Parathyroid adenoma (tissue), 2 donors: ENCODE measurements at regions not wholly inside any gene's neighbourhood (a gene's known extent, or its start where the extent isn't known, plus 50 kb on each side); places are given as distances from the start of the nearest gene placed in this dataset.

Source experiments
- H2AFZ ChIP-seq: fragments of 300-600 bp; sonication (generic); one replicate; pipeline ENCODE4 v1.7.0; 2017; ENCODE audit warnings: antibody characterized with exemption, mild to moderate bottlenecking
- H3K27ac ChIP-seq: fragments of 300-600 bp; sonication (generic); one replicate; pipeline ENCODE4 v1.7.0; 2017
- H3K27me3 ChIP-seq: fragments of 300-600 bp; sonication (generic); one replicate; pipeline ENCODE4 v1.7.0; 2017; ENCODE audit warnings: low read length; ENCODE audit not compliant: control insufficient read depth, insufficient read depth
- H3K36me3 ChIP-seq: fragments of 300-600 bp; sonication (generic); one replicate; pipeline ENCODE4 v1.7.0; 2017; ENCODE audit warnings: low read length; ENCODE audit not compliant: control insufficient read depth, insufficient read depth
- H3K4me1 ChIP-seq: fragments of 300-600 bp; sonication (generic); one replicate; pipeline ENCODE4 v1.7.0; 2017; ENCODE audit warnings: control low read depth
- H3K4me2 ChIP-seq: fragments of 300-600 bp; sonication (generic); one replicate; pipeline ENCODE4 v1.7.0; 2017; ENCODE audit warnings: low read length
- H3K4me3 ChIP-seq: fragments of 300-600 bp; sonication (generic); one replicate; pipeline ENCODE4 v1.7.0; 2017; ENCODE audit warnings: low read depth, low read length
- H3K79me2 ChIP-seq: fragments of 300-600 bp; sonication (generic); one replicate; pipeline ENCODE4 v1.7.0; 2017; ENCODE audit warnings: control low read depth
- H3K9ac ChIP-seq: fragments of 300-600 bp; sonication (generic); one replicate; pipeline ENCODE4 v1.7.0; 2017; ENCODE audit warnings: mild to moderate bottlenecking
- H3K9me3 ChIP-seq: fragments of 300-600 bp; sonication (generic); one replicate; pipeline ENCODE4 v1.7.0; 2017; ENCODE audit warnings: low read length; ENCODE audit not compliant: control insufficient read depth
- CTCF ChIP-seq: fragments of 300-600 bp; sonication (generic); IDR thresholded peaks from one replicate; pipeline ENCODE4 v1.7.0; 2017; ENCODE audit warnings: antibody characterized with exemption, mild to moderate bottlenecking
- donor health status: primary hyperparathyroidism.

GRCh38 chr13:95499811-95500712 is 52.5 kb upstream of the CLDN10 start:
- no peak overlapping the region for H3K27ac ChIP-seq
- no peaks in the 10 kb centered on the region for H3K36me3 ChIP-seq
- H2AFZ ChIP-seq = no peak overlapping the region
- TF ChIP-seq CTCF = no peak
- no peaks in the 10 kb centered on the region for H3K4me1 ChIP-seq
- H3K9ac ChIP-seq = no peak overlapping the region
- no peaks in the 10 kb centered on the region for H3K27me3 ChIP-seq
- H3K4me3 ChIP-seq = no peak overlapping the region
- H3K9me3 ChIP-seq = no peaks in the 10 kb centered on the region
- H3K4me2 ChIP-seq = no peak overlapping the region
- no peaks in the 10 kb centered on the region for H3K79me2 ChIP-seq

GRCh38 chr13:95502216-95502615 is 50.3 kb upstream of the CLDN10 start:
- no peaks in the 10 kb centered on the region for H3K79me2 ChIP-seq
- H3K4me2 ChIP-seq = no peak overlapping the region
- H3K4me1 ChIP-seq = no peaks in the 10 kb centered on the region
- no peak for TF ChIP-seq CTCF
- no peak overlapping the region for H2AFZ ChIP-seq
- no peaks in the 10 kb centered on the region for H3K36me3 ChIP-seq
- no peak overlapping the region for H3K9ac ChIP-seq
- H3K27me3 ChIP-seq = no peaks in the 10 kb centered on the region
- no peak overlapping the region for H3K27ac ChIP-seq
- no peaks in the 10 kb centered on the region for H3K9me3 ChIP-seq
- no peak overlapping the region for H3K4me3 ChIP-seq
